Mesothelial cell of epicardium (in vitro differentiated cells): ENCODE measurements at regions not wholly inside any gene's neighbourhood (a gene's known extent, or its start where the extent isn't known, plus 50 kb on each side); places are given as distances from the start of the nearest gene placed in this dataset.
"Not testable (repeated sequence)": the region's sequence is repeated elsewhere in the genome, so short reads cannot be mapped to it uniquely, and the experiment has no call there.

Experiments
- DNase-seq, 2 experiments: peaks; one replicate each; pipeline ENCODE4 v3.0.0; 2021; ENCODE audit warnings: low spot score in 2 of 2; ENCODE audit not compliant: unreplicated experiment in 2 of 2
- H3K27ac Mint-ChIP-seq: 2 replicates; pipeline ENCODE4 v1.8.0; 2021; ENCODE audit warnings: mixed read lengths
- H3K27me3 Mint-ChIP-seq: 2 replicates; pipeline ENCODE4 v1.8.0; 2021; ENCODE audit warnings: low read depth, mixed read lengths
- H3K36me3 Mint-ChIP-seq: 2 replicates; pipeline ENCODE4 v1.8.0; 2021; ENCODE audit warnings: mixed read lengths
- H3K4me1 Mint-ChIP-seq: 2 replicates; pipeline ENCODE4 v1.8.0; 2021; ENCODE audit warnings: mixed read lengths
- H3K4me3 Mint-ChIP-seq: 2 replicates; pipeline ENCODE4 v1.8.0; 2021; ENCODE audit warnings: mild to moderate bottlenecking, moderate library complexity, mixed read lengths
- H3K9me3 Mint-ChIP-seq: 2 replicates; pipeline ENCODE4 v1.8.0; 2021; ENCODE audit warnings: mixed read lengths
- TF ChIP-seq, protein P1 (sequence below): fragments of 200-600 bp; sonication (generic); IDR thresholded peaks from one replicate; pipeline ENCODE4 v1.5.0; 2021; ENCODE audit warnings: antibody characterized with exemption; ENCODE audit not compliant: unreplicated experiment

DNA sequence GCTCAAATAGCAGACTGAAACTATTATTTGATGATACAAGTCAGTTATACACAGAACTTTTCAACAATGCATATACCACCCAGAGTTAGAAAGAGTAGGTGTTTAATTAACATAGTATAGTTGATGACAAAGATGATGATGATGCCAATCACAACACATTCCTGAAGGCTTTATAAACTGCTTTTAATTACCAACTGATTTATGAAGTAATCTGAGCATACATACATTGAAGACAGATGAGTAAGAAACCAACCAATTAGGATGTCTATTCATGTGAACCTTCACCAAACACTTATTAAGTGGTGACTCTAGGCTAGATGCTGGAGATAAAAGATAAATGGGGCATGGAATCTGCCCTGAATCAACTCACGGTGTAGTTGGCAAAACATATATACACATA is 600.9 kb upstream of the FLRT2 start:
- TF ChIP-seq, protein P1, sequence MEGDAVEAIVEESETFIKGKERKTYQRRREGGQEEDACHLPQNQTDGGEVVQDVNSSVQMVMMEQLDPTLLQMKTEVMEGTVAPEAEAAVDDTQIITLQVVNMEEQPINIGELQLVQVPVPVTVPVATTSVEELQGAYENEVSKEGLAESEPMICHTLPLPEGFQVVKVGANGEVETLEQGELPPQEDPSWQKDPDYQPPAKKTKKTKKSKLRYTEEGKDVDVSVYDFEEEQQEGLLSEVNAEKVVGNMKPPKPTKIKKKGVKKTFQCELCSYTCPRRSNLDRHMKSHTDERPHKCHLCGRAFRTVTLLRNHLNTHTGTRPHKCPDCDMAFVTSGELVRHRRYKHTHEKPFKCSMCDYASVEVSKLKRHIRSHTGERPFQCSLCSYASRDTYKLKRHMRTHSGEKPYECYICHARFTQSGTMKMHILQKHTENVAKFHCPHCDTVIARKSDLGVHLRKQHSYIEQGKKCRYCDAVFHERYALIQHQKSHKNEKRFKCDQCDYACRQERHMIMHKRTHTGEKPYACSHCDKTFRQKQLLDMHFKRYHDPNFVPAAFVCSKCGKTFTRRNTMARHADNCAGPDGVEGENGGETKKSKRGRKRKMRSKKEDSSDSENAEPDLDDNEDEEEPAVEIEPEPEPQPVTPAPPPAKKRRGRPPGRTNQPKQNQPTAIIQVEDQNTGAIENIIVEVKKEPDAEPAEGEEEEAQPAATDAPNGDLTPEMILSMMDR, result no peak
- Mint-ChIP-seq H3K36me3 (no peaks in the 10 kb centered on the region), H3K9me3 (peaks cover 10% of the 10 kb centered on the region), H3K27ac (no peak overlapping the region), H3K4me1 (peaks cover 21% of the 10 kb centered on the region), H3K4me3 (no peak overlapping the region), H3K27me3 (no peaks in the 10 kb centered on the region)
- DNase-seq, result no peak

- TF ChIP-seq, protein P1, result no peak
- no peaks in the 10 kb centered on the region for H3K27me3 Mint-ChIP-seq
- no peaks in the 10 kb centered on the region for H3K36me3 Mint-ChIP-seq
- no peak overlapping the region for H3K4me3 Mint-ChIP-seq
- DNase-seq, result no peak
- peaks cover 18% of the 10 kb centered on the region for H3K9me3 Mint-ChIP-seq
- H3K4me1 Mint-ChIP-seq, result peaks cover 21% of the 10 kb centered on the region
- no peak overlapping the region for H3K27ac Mint-ChIP-seq
Measured at GRCh38 chr14:84929834-84930233, 600.1 kb upstream of the FLRT2 start.

- H3K27me3 Mint-ChIP-seq, result no peaks in the 10 kb centered on the region
- no peak overlapping the region for H3K27ac Mint-ChIP-seq
- DNase-seq, result no peak
- no peak overlapping the region for H3K4me3 Mint-ChIP-seq
- H3K36me3 Mint-ChIP-seq, result peaks cover 2% of the 10 kb centered on the region
- peaks cover 2% of the 10 kb centered on the region for H3K4me1 Mint-ChIP-seq
- H3K9me3 Mint-ChIP-seq, result peaks cover 27% of the 10 kb centered on the region
- TF ChIP-seq, protein P1, result no peak
Measured at GRCh38 chr14:84937016-84937415, 592.9 kb upstream of the FLRT2 start.

- Mint-ChIP-seq H3K9me3 (peaks cover 27% of the 10 kb centered on the region), H3K27me3 (no peaks in the 10 kb centered on the region), H3K36me3 (peaks cover 2% of the 10 kb centered on the region), H3K27ac (no peak overlapping the region), H3K4me3 (no peak overlapping the region), H3K4me1 (peaks cover 2% of the 10 kb centered on the region)
- TF ChIP-seq, protein P1, result no peak
- DNase-seq, result no peak
Measured at GRCh38 chr14:84937449-84937848, 592.5 kb upstream of the FLRT2 start.

DNA sequence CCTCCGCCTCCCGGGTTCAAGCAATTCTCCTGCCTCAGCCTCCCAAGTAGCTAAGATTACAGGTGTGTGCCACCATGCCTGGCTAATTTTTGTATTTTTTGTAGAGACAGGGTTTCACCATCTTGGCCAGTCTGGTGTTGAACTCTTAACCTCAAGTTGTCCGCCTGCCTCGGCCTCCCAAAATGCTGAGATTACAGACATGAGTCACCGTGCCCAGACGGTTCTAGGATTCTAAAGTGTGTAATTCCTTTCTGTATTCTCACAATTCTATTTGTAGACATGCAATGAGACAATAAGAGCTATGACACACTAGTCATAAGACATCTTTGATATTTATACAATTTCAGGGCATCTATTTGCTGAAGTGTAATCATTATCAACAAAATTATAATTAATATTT is 585.0 kb upstream of the FLRT2 start:
- not testable (repeated sequence) for H3K36me3 Mint-ChIP-seq, DNase-seq, H3K27me3 Mint-ChIP-seq, H3K27ac Mint-ChIP-seq, H3K4me3 Mint-ChIP-seq, H3K4me1 Mint-ChIP-seq, H3K9me3 Mint-ChIP-seq

DNA sequence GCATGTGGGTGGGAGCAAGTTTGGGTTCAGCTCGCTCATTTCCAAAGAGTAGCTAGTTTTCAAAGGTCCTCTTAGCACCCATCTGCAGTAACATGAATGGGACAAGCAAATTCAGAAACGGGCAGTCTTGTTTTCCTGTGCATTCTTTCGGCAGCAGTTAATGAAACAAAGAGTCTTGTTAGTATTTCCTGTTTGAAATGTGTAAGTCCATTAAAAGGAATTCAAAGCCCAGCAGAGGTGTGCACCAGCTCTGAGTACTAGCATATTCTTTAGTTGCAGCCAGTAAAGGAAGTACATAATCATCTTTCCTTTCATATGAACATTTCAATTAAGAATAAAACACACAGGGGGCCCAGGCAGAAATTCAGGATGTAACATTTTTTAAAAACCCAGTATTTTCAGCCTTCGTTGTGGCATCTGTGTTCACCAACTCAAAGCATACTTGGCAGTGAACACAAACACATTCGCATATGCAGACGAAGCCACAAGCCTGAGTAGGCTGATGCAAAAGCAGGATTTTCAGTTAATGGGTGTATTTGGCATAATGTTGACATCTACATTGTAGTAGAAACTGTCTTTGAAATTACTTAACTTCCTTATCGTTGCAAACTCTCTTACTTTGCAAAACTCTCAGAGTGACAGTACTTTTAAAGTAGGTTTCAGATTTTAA is 570.0 kb upstream of the FLRT2 start:
- H3K27me3 Mint-ChIP-seq, result no peaks in the 10 kb centered on the region
- H3K9me3 Mint-ChIP-seq, result peaks cover 20% of the 10 kb centered on the region
- H3K36me3 Mint-ChIP-seq, result no peaks in the 10 kb centered on the region
- peaks cover 7% of the 10 kb centered on the region for H3K4me1 Mint-ChIP-seq
- TF ChIP-seq, protein P1, result no peak
- DNase-seq, result no peak
- H3K27ac Mint-ChIP-seq, result no peak overlapping the region
- no peak overlapping the region for H3K4me3 Mint-ChIP-seq
